ENCODE measurements at regions not wholly inside any gene's neighbourhood (a gene's known extent, or its start where the extent isn't known, plus 50 kb on each side); places are given as distances from the start of the nearest gene placed in this dataset.

DNA sequence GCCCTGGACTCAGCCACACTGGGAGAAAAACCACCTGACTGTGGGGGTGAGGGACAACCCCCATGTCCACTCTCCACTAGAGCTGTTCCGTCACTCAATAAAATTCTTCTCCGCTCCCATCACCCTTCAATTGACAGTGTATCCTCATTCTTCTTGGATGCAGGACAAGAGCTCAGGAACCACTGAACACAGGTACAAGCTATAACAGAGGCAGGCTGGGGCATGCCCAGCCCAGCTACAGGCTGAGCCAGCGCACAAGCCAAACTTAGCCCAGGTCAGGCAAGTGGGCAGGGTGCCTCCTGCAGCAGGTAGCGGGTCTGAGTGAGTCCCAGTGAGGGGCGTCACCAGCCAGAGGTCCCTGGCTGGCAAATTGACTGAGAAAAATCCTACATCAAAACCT is 183.4 kb downstream of the HINT1 start (continued):
- no peak for TF ChIP-seq ZNF19 (tag by site-specific recombination; IDR thresholded peaks at IDR 0.05; ENCODE audit: low read depth)
- no peak for TF ChIP-seq GLI4 (tag by site-specific recombination; IDR thresholded peaks at IDR 0.05)

DNA sequence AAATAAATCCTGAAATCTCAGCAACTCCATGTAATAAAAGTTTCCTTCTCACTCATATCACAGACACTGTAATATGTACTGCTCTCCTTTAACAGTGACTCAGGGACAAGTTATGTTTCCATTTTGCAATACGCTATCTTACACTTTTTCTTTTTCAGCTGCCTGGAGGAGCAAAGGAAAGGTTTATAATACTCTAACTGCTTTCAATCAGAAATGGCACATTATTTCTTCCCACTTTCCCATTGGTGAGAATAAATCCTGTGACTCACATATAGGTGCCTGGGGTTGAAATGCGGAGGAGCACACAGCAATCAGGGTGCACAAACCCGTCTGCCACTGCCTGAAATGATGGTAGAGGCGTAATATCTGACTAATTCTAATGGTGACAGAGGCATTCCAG is 186.6 kb downstream of the HINT1 start:
- Histone ChIP-seq H3K9me3 (ENCODE audit: control insufficient read depth, insufficient read depth, low read depth, low read length) (no peaks in the 10 kb centered on the region), H3K27ac (ENCODE audit: extremely low read depth, low read depth, low read length) (no peak overlapping the region), H3K36me3 (ENCODE audit: control insufficient read depth in 2 of 2, insufficient read depth in 1 of 2, low read length in 2 of 2) (no peaks in the 10 kb centered on the region), H3K4me3 (ENCODE audit: low read depth, low read length) (no peak overlapping the region), H3K4me1 (ENCODE audit: control insufficient read depth, insufficient read depth, low read length) (no peaks in the 10 kb centered on the region)
- ChIA-PET POLR2A (no interaction called here), CTCF (no interaction called here)
- TF ChIP-seq, protein P1, sequence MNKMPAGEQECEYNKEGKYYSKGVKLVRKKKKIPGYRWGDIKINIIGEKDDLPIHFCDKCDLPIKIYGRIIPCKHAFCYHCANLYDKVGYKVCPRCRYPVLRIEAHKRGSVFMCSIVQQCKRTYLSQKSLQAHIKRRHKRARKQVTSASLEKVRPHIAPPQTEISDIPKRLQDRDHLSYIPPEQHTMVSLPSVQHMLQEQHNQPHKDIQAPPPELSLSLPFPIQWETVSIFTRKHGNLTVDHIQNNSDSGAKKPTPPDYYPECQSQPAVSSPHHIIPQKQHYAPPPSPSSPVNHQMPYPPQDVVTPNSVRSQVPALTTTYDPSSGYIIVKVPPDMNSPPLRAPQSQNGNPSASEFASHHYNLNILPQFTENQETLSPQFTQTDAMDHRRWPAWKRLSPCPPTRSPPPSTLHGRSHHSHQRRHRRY (tag by site-specific recombination; IDR thresholded peaks at IDR 0.05) = no peak
- TF ChIP-seq ZNF416 (tag by site-specific recombination; IDR thresholded peaks at IDR 0.05) (no peak), ZNF596 (tag by site-specific recombination; IDR thresholded peaks at IDR 0.05) (no peak), ZNF701 (tag by site-specific recombination; IDR thresholded peaks at IDR 0.05) (no peak), ZNF423 (tag by site-specific recombination; IDR thresholded peaks at IDR 0.05) (no peak), ZNF140 (tag by site-specific recombination; IDR thresholded peaks at IDR 0.05) (no peak), PRDM1 (tag by site-specific recombination; IDR thresholded peaks at IDR 0.05) (no peak), ZNF561 (tag by site-specific recombination; IDR thresholded peaks at IDR 0.05; ENCODE audit: borderline replicate concordance) (no peak), ZFHX2 (tag by site-specific recombination; conservative IDR thresholded peaks at IDR 0.05) (no peak), FEZF1 (tag by site-specific recombination; IDR thresholded peaks at IDR 0.05) (no peak), ZNF239 (tag by site-specific recombination; IDR thresholded peaks at IDR 0.05) (no peak)
- TF ChIP-seq, protein P2, sequence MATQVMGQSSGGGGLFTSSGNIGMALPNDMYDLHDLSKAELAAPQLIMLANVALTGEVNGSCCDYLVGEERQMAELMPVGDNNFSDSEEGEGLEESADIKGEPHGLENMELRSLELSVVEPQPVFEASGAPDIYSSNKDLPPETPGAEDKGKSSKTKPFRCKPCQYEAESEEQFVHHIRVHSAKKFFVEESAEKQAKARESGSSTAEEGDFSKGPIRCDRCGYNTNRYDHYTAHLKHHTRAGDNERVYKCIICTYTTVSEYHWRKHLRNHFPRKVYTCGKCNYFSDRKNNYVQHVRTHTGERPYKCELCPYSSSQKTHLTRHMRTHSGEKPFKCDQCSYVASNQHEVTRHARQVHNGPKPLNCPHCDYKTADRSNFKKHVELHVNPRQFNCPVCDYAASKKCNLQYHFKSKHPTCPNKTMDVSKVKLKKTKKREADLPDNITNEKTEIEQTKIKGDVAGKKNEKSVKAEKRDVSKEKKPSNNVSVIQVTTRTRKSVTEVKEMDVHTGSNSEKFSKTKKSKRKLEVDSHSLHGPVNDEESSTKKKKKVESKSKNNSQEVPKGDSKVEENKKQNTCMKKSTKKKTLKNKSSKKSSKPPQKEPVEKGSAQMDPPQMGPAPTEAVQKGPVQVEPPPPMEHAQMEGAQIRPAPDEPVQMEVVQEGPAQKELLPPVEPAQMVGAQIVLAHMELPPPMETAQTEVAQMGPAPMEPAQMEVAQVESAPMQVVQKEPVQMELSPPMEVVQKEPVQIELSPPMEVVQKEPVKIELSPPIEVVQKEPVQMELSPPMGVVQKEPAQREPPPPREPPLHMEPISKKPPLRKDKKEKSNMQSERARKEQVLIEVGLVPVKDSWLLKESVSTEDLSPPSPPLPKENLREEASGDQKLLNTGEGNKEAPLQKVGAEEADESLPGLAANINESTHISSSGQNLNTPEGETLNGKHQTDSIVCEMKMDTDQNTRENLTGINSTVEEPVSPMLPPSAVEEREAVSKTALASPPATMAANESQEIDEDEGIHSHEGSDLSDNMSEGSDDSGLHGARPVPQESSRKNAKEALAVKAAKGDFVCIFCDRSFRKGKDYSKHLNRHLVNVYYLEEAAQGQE (tag by site-specific recombination; IDR thresholded peaks at IDR 0.05) = no peak

DNA sequence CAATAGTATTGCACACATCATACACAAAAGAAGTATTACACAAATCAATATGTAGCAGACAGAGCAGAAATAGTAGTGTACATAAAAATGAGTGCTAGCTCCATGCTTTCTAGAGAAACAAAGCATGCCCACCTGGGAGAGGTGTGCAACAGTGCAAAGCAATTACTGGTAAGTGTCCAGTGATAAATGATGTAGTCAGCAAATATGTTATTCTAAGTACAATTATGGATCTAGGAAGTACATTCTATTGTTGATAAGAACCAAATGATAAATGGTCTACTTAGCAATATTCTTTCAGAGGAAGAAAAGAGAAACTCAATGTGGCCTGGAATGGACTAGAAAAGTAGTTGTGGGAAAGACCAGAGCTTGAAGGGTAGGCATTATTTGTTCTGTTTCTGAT is 188.6 kb downstream of the HINT1 start:
- ChIA-PET POLR2A (no interaction called here), CTCF (interaction anchor here (0.7 kb wide), 1 partner anchor 17 kb away, joined by 3 read pairs; no protein-coding TSS in a partner anchor)
- Histone ChIP-seq H3K27ac (ENCODE audit: extremely low read depth, low read depth, low read length) (no peak overlapping the region), H3K9me3 (ENCODE audit: control insufficient read depth, insufficient read depth, low read depth, low read length) (no peaks in the 10 kb centered on the region), H3K4me1 (ENCODE audit: control insufficient read depth, insufficient read depth, low read length) (no peaks in the 10 kb centered on the region), H3K4me3 (ENCODE audit: low read depth, low read length) (no peak overlapping the region), H3K36me3 (ENCODE audit: control insufficient read depth in 2 of 2, insufficient read depth in 1 of 2, low read length in 2 of 2) (no peaks in the 10 kb centered on the region)
- TF ChIP-seq SCRT1 (tag by site-specific recombination; IDR thresholded peaks at IDR 0.05; ENCODE audit: borderline replicate concordance) = no peak
- TF ChIP-seq, protein P3, sequence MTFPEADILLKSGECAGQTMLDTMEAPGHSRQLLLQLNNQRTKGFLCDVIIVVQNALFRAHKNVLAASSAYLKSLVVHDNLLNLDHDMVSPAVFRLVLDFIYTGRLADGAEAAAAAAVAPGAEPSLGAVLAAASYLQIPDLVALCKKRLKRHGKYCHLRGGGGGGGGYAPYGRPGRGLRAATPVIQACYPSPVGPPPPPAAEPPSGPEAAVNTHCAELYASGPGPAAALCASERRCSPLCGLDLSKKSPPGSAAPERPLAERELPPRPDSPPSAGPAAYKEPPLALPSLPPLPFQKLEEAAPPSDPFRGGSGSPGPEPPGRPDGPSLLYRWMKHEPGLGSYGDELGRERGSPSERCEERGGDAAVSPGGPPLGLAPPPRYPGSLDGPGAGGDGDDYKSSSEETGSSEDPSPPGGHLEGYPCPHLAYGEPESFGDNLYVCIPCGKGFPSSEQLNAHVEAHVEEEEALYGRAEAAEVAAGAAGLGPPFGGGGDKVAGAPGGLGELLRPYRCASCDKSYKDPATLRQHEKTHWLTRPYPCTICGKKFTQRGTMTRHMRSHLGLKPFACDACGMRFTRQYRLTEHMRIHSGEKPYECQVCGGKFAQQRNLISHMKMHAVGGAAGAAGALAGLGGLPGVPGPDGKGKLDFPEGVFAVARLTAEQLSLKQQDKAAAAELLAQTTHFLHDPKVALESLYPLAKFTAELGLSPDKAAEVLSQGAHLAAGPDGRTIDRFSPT (tag by site-specific recombination; IDR thresholded peaks at IDR 0.05) = no peak
